Stimulated activated CD8-positive, alpha-beta memory T cell treated with anti-CD3 and anti-CD28 coated beads, Interleukin-12 subunit alpha, Interleukin-12 subunit beta, amount 100 ng/mL, for 24 hours (primary cell): ENCODE measurements at regions not wholly inside any gene's neighbourhood (a gene's known extent, or its start where the extent isn't known, plus 50 kb on each side); places are given as distances from the start of the nearest gene placed in this dataset.

Source experiments
- DNase-seq: peaks from one replicate; pipeline ENCODE4 v3.0.0-alpha.2; 2020; ENCODE audit errors: extremely low read depth

DNA sequence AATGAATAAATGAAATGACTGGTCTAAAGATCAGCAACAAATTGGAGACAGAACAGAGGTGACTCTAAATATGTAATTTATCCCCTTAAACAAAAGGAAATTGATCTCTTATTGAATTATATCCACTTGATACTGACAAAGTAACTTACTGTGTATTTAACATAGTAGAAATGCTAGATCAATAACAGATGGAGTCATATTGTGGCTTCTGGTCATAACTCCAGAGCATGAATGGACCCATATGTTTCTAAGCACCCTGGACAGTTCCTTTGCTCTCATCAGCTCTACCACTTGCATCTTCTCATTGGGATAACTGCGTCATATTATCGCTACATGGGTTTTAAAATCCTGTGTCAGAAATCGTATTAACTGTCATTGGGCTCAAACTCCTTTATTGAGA lies 222.3 kb downstream of the ETS1 start:
- no peak for DNase-seq

DNA sequence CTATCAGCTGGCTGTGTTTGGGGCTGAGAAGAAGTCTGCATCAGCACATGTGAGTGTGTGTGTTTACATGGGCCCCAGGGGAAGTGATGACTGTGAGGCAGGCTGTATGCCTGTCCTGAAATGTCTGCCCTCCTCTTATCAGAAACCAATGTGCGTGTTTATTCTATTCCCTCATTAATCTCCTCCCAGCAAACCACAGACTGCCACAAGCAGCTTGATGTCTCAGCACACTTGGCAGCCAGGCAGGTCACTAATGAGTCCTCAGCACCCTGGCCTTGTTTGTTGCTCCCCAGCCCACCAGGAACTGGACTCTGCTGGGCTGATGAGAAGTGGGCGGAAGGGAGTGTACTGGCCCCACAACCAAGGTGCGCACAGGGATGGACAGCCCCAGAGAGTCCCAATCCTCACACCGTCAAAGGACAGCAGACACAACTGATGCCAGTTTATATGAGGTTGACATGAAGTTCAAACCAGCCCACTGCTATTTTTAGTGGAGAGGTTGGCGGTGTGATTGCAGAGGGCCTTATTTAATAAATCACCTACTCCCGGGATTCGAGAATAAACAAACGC lies 225.8 kb downstream of the ETS1 start:
- DNase-seq, result no peak

DNA sequence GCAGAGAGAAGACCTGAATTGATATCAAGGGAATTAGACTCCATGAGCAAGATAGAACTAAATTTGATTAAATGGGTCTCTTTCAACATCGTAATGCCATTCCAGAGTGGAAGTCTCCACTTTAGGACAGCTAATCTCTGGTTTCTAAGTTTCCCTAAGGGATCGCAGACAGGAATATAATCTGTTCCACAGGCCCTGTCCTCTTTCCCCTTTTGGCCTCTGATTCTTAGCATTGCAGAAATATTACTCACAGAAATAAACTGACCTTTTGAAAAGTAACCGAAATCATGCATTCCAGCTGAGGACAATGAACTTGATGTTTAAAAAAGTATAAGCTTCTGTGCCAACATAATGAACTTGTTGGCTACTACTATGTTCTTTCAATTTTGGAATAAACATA lies 227.8 kb downstream of the ETS1 start:
- DNase-seq, result no peak

DNA sequence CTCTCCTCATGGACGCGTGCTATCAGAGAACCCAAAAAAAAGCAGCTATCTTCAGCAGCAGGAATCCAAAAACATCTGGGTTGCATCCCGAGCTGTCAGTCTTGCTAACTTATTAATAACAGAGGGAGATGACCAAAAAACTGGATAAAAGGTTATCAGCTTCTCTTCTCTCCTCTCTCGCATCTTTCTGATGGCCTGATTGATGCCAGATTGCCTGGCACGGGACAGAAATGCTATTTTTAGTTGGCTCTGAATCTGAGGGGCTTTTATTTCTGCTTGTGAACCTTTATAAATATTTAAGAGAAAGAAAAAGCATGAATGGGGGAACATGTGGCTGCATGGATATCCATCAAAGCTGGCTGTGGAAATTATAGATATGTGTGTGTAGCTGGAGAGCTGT lies 230.3 kb downstream of the ETS1 start:
- no peak for DNase-seq

DNA sequence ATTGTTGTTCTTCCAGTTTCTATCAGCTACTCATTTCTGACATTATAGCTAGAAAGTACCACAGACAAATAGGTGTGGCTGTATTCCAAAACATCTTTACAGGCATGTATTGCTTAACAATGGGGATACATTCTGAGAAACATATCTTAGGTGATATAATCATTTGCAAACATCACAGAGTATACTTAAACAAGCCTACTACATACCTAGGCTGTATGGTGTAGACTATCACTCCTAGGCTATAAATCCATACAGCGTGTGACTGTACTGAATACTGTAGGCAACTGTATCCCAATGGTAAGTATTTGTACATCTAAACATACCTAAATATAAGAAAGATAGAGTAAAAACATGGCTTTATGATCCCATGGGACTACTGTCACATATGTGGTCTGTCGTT lies 231.8 kb downstream of the ETS1 start:
- DNase-seq, result no peak

DNA sequence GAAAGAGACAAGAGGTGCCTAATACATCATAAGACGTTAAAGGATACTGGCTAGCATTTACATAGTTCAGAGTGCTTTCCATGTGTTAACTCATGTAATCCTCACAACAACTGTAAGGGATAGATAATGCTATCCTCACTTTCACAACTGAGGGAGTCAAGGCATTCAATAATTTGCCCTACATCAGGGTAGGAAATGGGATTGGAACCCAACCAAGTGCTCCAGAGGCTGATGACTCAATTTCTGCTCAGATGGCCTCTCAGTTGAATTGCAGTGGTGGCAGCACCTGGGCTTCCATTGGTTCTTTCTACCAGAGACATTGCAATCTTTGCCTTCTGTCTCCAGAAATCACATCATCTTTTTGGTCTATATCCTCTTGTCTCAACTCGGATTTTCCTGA lies 232.9 kb downstream of the ETS1 start:
- DNase-seq, result no peak

DNA sequence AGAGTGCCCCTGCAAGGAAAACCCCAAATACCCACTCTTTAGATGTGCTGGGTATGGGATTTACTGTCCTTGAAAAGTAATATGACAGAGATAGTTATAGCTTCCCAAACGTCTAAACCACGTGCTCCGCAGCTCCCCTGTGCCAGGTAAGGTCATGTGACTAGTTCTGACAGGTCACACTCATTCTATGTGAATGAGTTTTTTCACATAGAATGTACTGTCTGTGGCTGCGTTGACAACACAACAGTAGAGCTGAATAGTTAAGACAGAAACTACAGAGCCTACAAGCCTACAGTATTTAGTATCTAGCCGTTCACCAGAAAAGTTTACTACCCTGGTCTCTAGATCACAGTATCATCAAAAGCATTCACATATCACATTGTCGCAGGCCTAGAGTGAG lies 236.2 kb downstream of the ETS1 start:
- no peak for DNase-seq

DNA sequence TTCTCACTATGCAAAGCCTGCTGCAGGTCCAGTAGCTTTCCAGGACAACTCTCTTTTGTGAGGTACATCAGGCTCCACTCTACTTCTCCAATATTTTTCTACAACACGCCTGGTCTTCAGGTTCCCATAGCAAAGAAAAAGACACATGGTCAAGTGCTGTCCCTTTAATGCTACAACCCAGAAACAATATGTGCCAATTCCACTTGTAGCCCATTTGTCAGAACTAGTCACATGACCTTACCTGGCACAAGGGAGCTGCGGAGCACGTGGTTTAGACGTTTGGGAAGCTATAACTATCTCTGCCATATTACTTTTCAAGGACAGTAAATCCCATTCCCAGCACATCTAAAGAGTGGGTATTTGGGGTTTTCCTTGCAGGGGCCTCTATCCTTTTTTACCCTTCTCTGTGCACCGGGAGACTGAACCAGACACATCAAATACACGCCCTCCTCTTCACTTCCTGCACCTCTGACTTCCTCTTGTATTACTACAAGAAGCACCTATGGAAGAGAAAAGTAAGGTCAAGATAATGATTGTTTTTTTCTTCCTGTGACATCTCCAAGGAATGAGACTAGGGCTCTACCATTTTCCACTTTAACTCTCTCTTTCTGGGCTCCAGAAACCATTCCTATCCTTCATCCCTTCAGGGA lies 237.6 kb downstream of the ETS1 start:
- no peak for DNase-seq

DNA sequence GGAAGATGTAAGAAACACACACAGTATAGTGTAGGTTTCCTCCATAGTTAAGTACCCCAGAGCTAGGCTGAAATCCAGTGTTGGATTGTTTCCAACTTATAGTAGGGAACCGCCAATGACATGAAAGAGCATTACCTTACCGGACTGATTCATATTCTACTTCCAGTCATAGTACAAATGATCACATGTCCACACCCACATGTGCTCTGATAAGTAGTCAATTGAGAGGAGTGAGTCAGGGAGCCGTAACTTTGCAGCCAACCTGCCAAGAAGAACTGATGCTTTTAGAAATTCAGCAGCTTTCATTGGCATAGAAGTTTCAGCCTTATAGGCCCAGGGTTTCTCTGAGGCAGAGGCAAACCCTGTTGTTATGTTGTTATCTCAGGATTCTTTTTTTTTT lies 240.6 kb downstream of the ETS1 start:
- DNase-seq, result no peak

DNA sequence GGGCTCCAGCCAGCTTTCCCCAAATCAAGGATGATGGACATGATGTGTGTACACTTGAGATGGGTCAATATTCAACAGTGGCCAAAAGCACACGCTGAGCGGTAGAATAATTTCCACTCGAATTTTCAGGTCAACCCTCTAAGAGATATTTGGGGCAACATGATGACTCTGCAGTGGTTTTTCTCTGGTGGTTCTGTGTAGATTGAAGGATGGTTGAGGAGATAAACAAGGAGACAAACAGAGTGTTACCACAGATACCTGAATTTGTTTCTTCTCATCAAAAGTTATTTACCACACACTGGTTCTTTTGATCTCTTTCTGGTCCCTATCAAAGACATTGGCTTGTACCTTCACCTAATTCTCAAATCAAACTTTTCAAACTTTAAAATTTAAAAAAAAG lies 242.0 kb downstream of the ETS1 start:
- DNase-seq, result no peak

DNA sequence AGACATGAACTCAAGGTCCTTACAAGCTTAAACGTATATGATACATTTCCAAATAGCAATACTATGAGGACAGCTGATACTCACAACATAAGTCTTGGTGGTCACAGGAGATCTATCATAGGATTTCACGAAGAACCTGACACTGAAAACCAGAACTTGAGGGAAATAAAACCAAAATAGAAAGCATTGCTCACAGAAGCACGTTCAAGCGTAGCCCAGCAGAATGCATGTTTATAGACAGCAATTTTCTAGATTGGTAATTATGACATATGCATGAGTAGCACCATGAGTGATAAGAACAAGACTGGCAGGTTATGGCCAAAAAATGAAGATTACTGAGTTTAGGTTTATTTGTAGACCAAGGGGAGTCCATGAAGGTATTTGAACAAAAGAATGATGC lies 243.5 kb downstream of the ETS1 start:
- DNase-seq, result no peak

DNA sequence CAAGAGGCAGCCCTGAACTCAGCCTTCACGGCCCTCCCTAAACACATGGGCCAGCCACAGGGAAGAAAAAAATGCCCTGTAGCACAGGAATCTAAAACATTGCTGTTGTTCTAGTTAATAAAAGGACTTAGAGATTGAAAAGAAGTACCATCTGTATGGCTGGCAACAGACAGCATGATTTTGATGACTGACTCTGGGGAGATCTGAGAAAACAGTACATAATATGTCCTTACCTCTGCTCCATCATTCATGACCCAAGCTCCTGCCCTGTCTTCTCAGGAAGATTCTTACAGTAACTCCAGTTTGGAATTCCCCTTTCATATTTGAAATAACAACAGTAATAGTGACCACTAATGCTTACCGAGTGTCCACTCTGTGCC lies 244.2 kb downstream of the ETS1 start:
- DNase-seq, result no peak

DNA sequence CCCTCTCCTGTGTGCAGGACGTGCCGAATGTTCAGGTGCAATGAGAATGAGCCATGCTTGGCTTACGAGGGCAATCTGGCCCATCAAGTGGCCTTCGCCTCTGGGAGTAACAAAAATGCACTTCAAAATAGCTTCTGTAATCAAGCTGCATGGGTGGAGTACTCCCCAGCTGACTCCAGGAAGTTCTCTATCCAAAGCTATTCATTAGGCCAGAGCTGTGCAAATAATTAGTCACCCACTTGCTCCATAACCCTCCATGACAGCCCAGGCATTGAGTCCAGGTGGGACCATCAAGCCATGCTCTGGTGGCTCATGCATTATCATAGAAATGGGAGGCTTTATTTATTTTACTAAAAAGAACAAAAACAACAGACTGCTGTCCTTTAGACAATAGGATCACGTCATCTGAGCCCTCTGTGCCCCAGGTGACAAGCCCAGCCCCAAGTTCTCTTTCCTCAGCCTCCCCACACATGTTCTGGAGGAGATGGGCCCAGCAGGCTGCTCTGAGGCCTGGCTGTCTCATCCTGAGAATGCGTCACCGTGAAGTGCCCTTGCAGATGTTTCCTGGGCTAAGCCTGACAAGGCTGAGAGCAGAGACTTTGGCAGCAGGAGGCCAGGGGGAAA lies 244.7 kb downstream of the ETS1 start:
- DNase-seq, result no peak

DNA sequence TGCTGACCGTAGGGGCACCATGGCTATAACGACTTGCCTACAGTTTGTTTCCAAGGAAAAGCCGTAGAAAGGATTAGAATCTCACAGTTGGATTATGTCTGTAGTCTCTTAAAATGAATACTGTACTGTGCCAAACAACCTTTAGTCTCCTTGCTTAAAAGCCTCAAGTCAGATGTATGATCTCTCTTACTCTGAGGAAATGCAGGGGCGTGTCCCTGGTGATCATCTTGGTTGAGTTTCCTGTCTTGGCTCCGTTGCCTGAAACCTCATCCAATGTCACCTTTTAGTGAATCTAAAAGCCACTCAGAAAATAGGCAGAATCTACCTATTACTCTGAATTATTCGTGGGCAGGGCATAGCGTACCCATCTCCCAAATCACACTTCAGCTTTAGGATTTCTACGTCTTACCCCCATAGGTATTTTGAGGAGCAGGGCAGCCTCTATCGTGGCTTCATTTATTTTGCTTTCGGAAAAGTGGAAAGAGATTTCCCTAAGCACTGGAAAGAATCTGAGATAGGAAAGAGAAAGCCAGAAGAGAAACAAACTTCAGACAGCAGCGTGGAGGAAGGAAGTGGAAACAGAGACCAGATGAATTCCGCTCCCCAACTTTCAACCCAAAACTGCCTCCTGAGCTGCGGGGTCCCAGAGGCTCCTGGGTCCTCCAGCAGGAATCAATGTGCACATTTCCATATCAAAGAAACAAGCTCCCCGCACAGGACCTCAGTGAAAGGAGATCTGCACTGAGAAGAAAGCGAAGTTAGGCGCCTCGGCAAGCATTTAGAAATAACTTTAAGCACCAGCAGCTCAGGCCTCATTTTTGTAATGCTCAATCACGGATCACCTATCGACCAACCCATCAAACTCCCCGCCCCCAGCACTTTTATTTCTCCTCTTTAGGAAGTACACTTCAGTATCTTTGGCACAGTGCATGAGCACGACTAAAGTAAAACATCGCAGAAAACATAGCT lies 245.8 kb downstream of the ETS1 start:
- no peak for DNase-seq

DNA sequence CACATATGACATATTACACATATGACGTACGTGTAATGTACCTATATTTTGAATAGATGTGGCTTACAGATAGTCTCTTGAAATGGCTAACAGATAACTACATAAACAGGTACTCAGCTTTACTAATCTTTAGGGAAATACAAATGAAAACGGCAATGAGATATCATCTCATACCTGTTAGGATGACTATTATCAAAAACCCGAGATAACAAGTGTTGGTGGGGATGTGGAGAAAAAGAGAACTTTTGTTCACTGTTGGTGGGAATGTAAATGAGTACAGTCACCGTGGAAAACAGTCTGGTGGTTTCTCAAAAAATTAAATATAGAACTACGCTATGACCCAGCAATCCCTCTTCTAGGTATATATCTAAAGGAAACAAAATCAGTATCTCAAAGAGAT lies 247.6 kb downstream of the ETS1 start:
- no peak for DNase-seq

DNA sequence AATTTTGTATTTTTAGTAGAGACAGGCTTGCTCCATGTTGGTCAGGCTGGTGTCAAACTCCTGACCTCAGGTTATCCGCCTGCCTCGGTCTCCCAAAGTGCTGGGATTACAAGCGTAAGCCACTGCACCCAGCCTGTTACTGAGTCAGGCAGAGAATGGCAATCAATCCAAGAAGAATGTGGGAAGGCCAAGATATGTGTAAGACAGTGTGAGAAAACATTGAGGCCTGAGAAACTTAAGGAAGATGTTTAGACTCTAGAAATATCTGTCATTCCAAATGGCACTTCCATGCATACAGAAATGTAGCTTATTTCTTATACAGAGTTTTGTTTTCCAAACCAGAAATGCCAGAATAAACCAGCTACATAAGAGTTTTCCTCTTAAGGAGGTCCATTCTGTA lies 248.5 kb downstream of the ETS1 start:
- DNase-seq, result no peak

DNA sequence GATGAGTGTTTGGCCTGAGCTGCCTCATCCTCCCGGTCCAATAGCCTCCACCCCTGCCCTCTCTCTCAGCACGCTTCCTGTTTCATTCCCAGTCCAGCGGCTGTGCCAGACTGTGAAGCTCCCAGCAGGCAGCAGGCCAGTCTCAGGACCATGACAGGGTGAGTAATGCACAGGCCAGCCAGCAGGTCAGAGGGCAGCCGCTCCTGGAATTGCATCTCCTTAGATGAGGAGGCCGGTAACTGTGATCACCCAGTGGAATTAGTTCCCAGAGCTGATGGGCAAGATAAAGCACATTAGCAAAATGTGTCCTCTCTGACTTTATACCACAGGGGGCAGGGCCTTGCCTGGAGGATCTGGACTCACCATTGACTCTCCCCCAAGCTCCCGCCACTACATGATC lies 251.2 kb downstream of the ETS1 start:
- DNase-seq, result no peak

DNA sequence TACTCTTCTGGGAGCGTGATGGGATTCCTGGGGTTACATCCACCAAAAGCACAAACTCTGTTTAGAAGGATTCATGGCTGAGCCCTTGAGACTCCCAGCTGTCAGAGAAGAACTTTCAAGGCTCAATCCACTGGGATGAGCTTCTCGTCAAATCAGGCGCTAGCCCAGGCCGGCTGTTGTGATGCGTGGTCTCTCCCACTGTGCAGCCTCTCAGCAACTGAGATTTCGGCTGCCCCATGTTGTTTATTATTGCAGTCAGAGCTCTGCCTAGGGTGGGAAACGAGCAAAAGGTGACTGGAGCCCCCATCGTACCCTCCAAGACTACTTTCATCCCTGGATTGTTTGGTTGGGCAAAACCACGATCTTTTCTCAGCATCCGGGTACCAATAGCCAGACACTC lies 251.6 kb downstream of the ETS1 start:
- no peak for DNase-seq

DNA sequence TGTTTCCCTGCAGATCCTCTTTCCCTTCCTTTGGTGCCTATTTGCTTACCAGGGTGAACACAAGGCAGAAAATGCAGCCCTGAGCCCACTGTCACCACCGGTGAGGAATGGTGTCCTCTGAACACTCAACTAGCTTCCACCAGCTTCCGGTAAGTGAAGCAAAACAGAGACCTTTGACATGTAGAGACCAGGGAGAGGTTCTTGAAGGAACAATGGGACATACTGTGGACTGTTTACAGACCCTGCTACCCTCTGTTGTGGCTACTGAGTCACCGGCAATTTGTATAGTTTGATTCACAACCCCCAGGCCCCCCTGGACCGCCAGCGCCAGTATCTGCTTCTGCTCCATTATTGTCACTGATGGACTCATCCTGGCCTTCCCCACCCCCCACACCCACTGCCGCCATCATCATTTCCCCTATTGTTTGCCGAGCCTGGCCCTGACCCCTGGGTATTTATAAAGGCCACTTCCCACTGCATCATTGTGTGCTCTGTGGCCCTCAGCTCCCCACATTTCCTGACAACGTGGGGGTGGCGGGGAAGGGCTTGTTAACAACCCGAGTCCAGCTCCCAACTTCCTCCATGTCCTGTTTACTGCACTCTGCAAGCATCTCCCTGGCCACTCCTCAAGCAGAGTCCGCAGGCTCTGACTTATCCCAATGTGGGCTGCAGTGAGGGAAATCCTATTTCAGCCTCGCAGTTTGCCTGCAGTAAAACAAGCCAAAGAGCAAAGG lies 252.9 kb downstream of the ETS1 start:
- DNase-seq, result no peak

DNA sequence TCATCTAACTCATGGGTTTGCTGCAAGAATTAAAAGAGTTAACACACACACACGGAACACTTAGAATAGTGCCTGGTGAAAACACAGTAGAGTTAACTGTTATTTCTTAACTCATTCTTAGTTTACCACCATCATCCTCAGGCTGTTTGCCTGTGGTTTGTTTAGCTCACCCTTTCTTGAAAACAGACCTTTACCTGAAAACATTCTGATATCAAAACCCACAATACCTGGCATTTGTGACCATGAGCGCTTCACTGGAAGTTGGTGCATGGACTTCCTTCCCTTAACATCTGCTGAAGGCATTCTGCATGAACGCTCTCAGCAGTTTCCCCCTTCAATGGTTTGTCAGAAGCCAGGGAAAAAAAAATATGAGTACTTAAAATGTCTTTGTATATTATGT lies 256.0 kb downstream of the ETS1 start:
- no peak for DNase-seq

DNA sequence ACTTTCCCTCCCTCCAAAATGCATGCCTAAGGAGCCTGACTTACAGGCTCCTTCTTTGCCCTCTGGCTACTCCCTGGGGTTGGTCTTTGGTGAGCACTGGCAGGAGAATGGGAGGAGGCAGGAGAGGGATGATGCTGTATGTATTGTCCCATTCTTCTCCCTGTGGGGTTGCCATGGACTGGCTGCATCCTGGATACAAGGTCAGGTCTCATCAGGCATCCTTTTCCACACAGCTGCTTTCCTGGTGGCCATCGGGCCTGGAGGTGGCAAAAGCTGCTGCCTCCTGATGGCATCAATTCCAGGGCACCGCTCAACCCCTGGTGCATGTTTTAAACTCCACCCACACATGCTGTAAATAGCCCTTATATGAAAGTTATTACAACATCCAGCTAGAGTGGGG lies 257.2 kb downstream of the ETS1 start:
- DNase-seq, result no peak

DNA sequence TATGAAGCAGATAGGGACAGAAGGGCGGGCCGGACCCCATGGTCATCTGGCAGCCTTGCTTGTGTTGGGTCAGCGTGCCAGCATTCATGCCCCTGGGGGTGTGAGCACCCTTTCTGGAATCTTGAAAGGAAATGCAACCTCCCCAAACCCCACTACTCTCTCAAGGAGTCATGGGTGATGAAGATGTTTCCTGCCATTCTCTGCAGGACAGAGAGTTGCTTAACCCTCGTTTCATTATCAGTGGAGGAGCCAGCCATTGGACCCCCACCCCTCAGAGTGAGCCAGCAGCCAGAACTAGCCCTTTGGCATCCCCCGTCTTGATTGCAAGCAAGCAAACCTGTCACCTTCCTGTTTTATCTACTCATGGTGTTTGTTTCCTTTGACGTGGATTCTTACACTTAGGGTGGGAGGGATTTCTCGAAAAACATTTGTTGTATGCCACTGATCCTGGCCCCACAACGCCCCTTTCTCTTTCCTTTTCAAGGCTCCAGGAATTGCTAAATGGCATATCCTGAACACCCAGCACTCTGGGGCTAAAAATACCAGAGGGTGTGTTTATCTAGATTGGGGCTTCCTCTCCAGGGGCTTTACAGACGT lies 258.3 kb downstream of the ETS1 start:
- DNase-seq, result no peak
